ENCODE measurements at regions not wholly inside any gene's neighbourhood (a gene's known extent, or its start where the extent isn't known, plus 50 kb on each side); places are given as distances from the start of the nearest gene placed in this dataset.

- TF ChIP-seq EZH2 (IDR thresholded peaks at IDR 0.05; ENCODE audit: borderline replicate concordance, low read length) (no peak), CTCF (conservative IDR thresholded peaks at IDR 0.05 in 1 of 2, IDR thresholded peaks at IDR 0.05 in 1 of 2; ENCODE audit: extremely low read depth in 1 of 2, insufficient read depth in 1 of 2, low read depth in 1 of 2, low read length in 2 of 2) (no peak)
Observed at GRCh38 chr9:115808695-115809094, 344.9 kb upstream of the PAPPA start.

Data from mammary epithelial cell (primary cell).